ENCODE measurements at regions not wholly inside any gene's neighbourhood (a gene's known extent, or its start where the extent isn't known, plus 50 kb on each side); places are given as distances from the start of the nearest gene placed in this dataset.

DNA sequence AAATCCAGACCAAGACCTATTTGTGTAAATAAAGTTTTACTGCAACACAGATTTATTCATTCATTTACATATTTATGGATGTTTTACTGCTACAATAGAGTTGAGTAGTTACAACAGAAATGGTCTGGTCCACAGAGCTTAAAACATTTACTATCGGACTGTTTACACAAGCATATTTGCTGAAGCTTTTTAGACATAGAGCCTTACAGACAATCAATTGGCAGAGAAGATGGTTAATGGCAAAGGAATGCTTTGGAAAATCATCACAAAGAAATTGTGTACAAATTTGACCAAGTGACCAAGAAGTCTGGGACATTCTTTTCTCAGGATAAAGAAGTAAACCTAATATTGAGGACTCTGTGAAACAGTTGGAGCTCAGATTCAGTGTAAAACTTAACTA, 504.3 kb downstream of the SLC16A7 start:
- DNase-seq (ENCODE audit: insufficient read length, low spot score) (no peak), FAIRE-seq (no peak)
- TF ChIP-seq TAF1 (IDR thresholded peaks at IDR 0.05; ENCODE audit: low read depth, low read length), result no peak
- no peak for TF ChIP-seq SPI1 (IDR thresholded peaks at IDR 0.05; ENCODE audit: low read depth, low read length)
- TF ChIP-seq POLR2AphosphoS5 (IDR thresholded peaks at IDR 0.05; ENCODE audit: low read depth, low read length), result no peak
- TF ChIP-seq PAX5 (IDR thresholded peaks at IDR 0.05; ENCODE audit: insufficient read depth, low read length, severe bottlenecking), result no peak
- TF ChIP-seq POLR2A (IDR thresholded peaks at IDR 0.05; ENCODE audit: low read depth, low read length), result no peak
- TF ChIP-seq POU2F2 (IDR thresholded peaks at IDR 0.05; ENCODE audit: low read depth, low read length), result no peak

DNA sequence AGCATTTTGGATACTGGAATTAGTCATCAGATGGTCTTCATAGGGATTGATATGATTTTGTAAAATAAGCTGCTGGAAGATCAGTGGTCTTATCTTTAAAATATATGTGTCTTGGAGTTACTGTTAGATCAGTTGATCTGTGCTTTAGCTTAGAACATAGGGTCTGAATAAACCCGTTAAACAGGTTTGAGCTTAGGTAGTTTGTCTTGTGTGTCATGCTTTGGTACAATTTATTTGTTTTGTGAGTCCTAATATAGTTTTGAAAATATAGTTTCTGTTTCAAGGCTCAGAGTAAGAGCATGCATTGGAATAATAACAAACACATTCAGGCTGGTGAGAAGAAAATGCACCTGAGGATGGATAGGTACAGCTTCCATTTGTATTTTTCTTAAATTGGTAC, 505.0 kb downstream of the SLC16A7 start:
- TF ChIP-seq POLR2AphosphoS5 (IDR thresholded peaks at IDR 0.05; ENCODE audit: low read depth, low read length), result no peak
- TF ChIP-seq TAF1 (IDR thresholded peaks at IDR 0.05; ENCODE audit: low read depth, low read length), result no peak
- TF ChIP-seq POLR2A (IDR thresholded peaks at IDR 0.05; ENCODE audit: low read depth, low read length), result no peak
- TF ChIP-seq POU2F2 (IDR thresholded peaks at IDR 0.05; ENCODE audit: low read depth, low read length), result no peak
- FAIRE-seq (no peak), DNase-seq (ENCODE audit: insufficient read length, low spot score) (no peak)

DNA sequence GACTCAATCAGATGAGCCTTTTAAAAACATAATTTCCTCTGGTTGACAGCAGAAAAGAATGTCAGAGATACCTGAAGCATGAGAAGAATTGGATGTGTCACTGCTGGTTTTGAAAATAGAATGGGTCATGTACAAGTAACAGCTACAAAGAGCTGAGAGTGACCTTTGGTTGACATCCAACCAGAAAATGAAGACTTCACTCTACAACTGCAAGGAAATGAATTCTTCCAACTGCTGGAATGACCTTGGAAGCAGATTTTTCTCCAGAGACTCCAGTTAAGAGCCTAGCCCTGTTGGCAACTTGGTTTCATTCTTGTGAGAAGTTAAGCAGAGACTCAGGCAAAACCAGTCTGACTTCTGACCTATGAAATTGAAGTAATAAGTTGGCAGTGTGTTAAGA, 505.9 kb downstream of the SLC16A7 start:
- FAIRE-seq (no peak), DNase-seq (ENCODE audit: insufficient read length, low spot score) (no peak)
- TF ChIP-seq POLR2AphosphoS5 (IDR thresholded peaks at IDR 0.05; ENCODE audit: low read depth, low read length) (no peak), POU2F2 (IDR thresholded peaks at IDR 0.05; ENCODE audit: low read depth, low read length) (no peak), PAX5 (IDR thresholded peaks at IDR 0.05; ENCODE audit: insufficient read depth, low read length, severe bottlenecking) (no peak), POLR2A (IDR thresholded peaks at IDR 0.05; ENCODE audit: low read depth, low read length) (no peak), SPI1 (IDR thresholded peaks at IDR 0.05; ENCODE audit: low read depth, low read length) (no peak), TAF1 (IDR thresholded peaks at IDR 0.05; ENCODE audit: low read depth, low read length) (no peak)

DNA sequence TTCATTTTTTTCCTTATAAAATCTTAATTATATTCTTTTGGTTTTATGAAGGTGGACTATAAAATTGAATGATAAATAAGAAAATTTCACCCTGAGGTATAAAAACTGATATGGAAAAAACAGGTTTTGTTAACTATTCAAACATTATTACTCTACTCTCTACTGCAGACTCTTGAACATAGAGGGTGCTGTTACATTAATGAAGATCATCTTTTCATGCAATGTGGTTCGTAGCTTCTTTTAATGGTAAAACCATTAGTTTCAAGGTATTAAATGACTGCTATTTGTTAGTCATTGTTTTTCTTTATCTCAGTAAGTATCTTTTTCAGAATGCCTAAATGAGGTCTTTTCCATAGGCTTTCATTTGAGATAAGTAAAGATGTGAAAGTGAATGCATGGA, 510.4 kb downstream of the SLC16A7 start:
- no peak for TF ChIP-seq PAX5 (IDR thresholded peaks at IDR 0.05; ENCODE audit: insufficient read depth, low read length, severe bottlenecking)
- no peak for TF ChIP-seq SPI1 (IDR thresholded peaks at IDR 0.05; ENCODE audit: low read depth, low read length)
- FAIRE-seq (no peak), DNase-seq (ENCODE audit: insufficient read length, low spot score) (no peak)

DNA sequence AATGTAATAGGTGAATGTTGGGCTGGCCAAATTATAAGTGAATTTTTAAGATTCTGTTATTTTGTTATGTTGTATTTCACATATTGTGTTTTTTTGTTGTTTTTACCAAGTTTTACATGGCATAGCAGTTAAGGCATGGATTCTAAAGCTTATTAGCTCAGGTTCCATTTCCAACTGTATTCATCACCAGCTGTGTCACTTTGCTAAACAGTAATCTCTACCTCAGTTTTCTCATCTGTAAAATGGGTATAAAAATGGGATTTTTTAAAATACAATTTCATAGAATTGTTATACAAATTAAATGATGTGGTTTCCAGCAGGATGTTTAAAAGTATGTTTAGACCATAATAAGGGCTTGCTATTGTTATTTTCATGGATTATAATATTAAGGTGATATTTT, 512.2 kb downstream of the SLC16A7 start:
- TF ChIP-seq SPI1 (IDR thresholded peaks at IDR 0.05; ENCODE audit: low read depth, low read length) (no peak), TAF1 (IDR thresholded peaks at IDR 0.05; ENCODE audit: low read depth, low read length) (no peak), POLR2A (IDR thresholded peaks at IDR 0.05; ENCODE audit: low read depth, low read length) (no peak)
- FAIRE-seq (no peak), DNase-seq (ENCODE audit: insufficient read length, low spot score) (no peak)

DNA sequence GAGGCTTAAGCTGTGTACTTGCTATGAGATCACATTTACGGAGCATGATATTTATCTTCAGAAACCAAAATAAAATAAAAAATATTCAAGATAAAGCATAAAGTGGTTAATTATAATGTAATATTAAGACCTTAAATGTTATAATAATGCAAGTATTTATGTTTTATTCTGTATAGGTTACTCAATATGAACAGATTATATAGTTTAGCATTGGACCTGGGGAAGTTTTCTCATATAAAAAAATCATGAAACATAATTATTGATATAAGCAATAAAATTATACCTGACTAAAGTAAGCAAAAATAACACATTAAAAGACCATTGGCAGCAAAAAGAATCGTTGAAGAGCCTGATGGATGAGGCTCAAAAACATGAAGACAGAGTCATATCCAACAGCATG, 516.2 kb downstream of the SLC16A7 start:
- TF ChIP-seq PAX5 (IDR thresholded peaks at IDR 0.05; ENCODE audit: insufficient read depth, low read length, severe bottlenecking), result no peak
- no peak for TF ChIP-seq TAF1 (IDR thresholded peaks at IDR 0.05; ENCODE audit: low read depth, low read length)
- FAIRE-seq (no peak), DNase-seq (ENCODE audit: insufficient read length, low spot score) (no peak)

DNA sequence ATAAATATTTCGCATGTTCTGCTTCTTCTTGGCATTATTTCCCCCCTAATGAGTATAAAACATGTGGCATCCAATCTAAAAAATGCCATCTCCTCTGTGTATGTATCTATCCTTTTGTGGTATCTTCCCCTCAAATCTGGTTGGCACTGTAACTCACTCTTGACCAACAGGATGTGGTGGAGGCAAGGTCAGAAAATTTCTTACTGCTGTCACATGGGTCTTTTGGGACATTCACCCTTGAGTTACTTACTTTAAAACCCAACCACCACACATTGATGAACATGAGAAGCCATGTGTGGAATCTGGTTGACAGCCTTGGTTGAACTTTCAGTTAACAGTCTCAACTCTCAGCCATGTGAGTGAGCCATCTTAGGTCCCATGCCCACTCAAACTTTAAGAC, 516.9 kb downstream of the SLC16A7 start:
- DNase-seq (ENCODE audit: insufficient read length, low spot score) (no peak), FAIRE-seq (no peak)
- TF ChIP-seq POLR2AphosphoS5 (IDR thresholded peaks at IDR 0.05; ENCODE audit: low read depth, low read length) (no peak), PAX5 (IDR thresholded peaks at IDR 0.05; ENCODE audit: insufficient read depth, low read length, severe bottlenecking) (no peak), SPI1 (IDR thresholded peaks at IDR 0.05; ENCODE audit: low read depth, low read length) (no peak), POU2F2 (IDR thresholded peaks at IDR 0.05; ENCODE audit: low read depth, low read length) (no peak)

DNA sequence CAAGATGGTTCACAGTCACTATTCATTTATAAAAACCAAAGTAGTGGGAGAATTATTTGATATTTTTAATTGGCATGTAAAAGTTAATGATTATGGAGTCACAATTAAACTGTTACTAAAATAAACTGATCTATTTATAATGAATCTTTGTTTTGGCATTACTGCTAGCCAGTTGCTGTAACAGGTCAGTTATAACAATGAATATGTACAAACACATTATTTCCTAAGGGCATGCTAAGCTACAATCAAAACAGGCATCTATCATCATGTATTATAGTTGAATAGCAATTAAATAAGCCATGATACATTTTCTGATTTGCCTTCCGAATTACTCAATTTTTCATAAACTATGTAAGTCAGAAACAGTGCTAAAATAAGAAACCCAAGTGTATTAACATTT, 518.3 kb downstream of the SLC16A7 start:
- FAIRE-seq, result no peak

DNA sequence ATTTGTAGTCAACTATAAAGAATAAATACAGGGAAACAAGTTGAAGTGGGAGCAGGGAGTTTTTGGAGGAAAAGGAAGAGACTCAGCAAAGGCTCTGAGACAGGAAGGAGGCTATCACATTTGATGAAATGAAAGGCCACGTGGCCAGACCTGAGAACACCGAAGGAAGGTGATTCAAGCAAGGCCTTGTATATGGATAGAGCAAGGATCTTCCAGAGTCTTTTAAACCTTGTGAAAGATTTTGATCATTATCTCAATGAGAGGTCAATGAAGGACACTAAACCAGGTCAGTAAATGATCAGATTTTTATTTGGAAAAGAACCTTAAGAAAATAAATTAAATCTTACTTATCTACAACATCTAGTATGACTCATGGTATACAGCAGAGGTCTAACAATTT, 523.5 kb downstream of the SLC16A7 start:
- FAIRE-seq, result no peak
- TF ChIP-seq POLR2AphosphoS5 (IDR thresholded peaks at IDR 0.05; ENCODE audit: low read depth, low read length) (no peak), POLR2A (IDR thresholded peaks at IDR 0.05; ENCODE audit: low read depth, low read length) (no peak), TAF1 (IDR thresholded peaks at IDR 0.05; ENCODE audit: low read depth, low read length) (no peak), SPI1 (IDR thresholded peaks at IDR 0.05; ENCODE audit: low read depth, low read length) (no peak), POU2F2 (IDR thresholded peaks at IDR 0.05; ENCODE audit: low read depth, low read length) (no peak), PAX5 (IDR thresholded peaks at IDR 0.05; ENCODE audit: insufficient read depth, low read length, severe bottlenecking) (no peak)
- no peak for DNase-seq (ENCODE audit: insufficient read length, low spot score)

More for the DNA sequence above, 518.3 kb downstream of the SLC16A7 start:
- no peak for TF ChIP-seq POU2F2 (IDR thresholded peaks at IDR 0.05; ENCODE audit: low read depth, low read length)
- TF ChIP-seq POLR2A (IDR thresholded peaks at IDR 0.05; ENCODE audit: low read depth, low read length), result no peak
- TF ChIP-seq POLR2AphosphoS5 (IDR thresholded peaks at IDR 0.05; ENCODE audit: low read depth, low read length), result no peak
- no peak for TF ChIP-seq SPI1 (IDR thresholded peaks at IDR 0.05; ENCODE audit: low read depth, low read length)
- no peak for TF ChIP-seq PAX5 (IDR thresholded peaks at IDR 0.05; ENCODE audit: insufficient read depth, low read length, severe bottlenecking)
- TF ChIP-seq TAF1 (IDR thresholded peaks at IDR 0.05; ENCODE audit: low read depth, low read length), result no peak
- no peak for DNase-seq (ENCODE audit: insufficient read length, low spot score)

DNA sequence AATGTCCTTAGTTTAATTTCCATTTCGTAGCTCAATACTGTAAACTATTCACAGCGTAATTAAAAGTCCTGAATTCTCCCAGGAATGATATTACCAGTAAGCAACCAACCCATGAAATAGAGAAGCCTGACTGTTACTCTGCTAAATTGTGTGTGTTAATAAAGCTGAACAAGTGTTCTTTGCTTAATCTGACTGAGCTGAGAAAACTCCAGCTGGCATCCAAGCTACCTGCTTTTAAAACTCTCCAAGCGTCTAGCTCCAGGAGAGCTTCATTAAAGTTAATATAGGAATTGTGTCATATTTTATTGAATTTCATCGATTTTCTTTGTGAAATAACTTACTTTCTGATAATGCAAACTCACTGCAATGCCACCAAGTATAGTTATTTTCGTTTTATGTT, 524.4 kb downstream of the SLC16A7 start:
- no peak for DNase-seq (ENCODE audit: insufficient read length, low spot score)
- TF ChIP-seq POU2F2 (IDR thresholded peaks at IDR 0.05; ENCODE audit: low read depth, low read length) (no peak), POLR2A (IDR thresholded peaks at IDR 0.05; ENCODE audit: low read depth, low read length) (no peak)
- no peak for FAIRE-seq

DNA sequence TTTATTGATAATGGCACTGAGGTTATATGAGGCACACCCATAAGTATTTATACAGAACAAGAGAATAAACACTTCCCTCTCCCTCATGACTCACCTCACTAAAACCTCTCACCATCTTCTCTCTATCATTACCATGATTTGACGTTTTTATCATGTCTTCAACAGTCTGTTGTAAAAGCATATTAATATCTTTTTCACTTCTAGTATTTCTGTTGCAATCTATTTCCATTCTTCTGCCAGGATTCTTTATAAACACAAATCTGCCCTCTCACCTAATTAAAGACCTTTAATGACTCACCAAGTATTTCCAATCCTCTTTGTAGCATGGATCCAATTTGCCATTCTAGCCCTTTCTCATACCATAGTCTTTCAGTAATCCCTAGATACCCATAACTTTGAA, 527.7 kb downstream of the SLC16A7 start:
- no peak for FAIRE-seq
- DNase-seq (ENCODE audit: insufficient read length, low spot score), result no peak
- no peak for TF ChIP-seq TAF1 (IDR thresholded peaks at IDR 0.05; ENCODE audit: low read depth, low read length)
